ENCODE measurements at regions not wholly inside any gene's neighbourhood (a gene's known extent, or its start where the extent isn't known, plus 50 kb on each side); places are given as distances from the start of the nearest gene placed in this dataset.

DNA sequence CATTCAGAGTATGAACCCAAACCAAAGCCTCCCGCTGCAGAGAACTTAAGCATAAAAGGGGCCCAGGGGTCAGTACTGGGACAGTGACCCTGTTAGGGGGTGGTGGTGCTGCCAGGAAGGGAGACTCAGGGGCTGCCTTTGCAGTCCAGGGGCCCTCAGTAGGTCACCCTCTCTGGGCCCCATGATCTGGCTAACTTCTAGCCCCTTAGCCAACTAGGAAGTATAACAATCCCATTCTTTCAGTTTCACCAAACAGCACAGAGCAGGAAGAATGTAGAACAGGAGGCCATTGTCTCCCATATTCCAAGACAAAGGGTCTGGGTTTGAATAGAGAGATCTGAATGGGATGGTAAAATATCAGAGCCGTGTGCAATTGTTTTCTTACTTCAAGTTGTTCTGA is 378.6 kb upstream of the C16orf82 start:
- H3K9me3 ChIP-seq (replicated peaks; ENCODE audit: control insufficient read depth, insufficient read depth, low read length): no peaks in the 10 kb centered on the region
- intact Hi-C loops (cut with micrococcal nuclease; ENCODE audit: unreplicated experiment): no loop called here
- no peaks in the 10 kb centered on the region for H4K20me1 ChIP-seq (ENCODE audit: control insufficient read depth, insufficient read depth)
- no peak overlapping the region for H3K4me3 ChIP-seq
- no peaks in the 10 kb centered on the region; a peak in 1 of 4 replicates for H3K27me3 ChIP-seq (replicated peaks in 1 of 2; ENCODE audit: control insufficient read depth in 2 of 2, insufficient read depth in 2 of 2, low read length in 1 of 2)
- ChIA-PET SMC1A (ENCODE audit: uncharacterized antibody, unreplicated experiment) (no interaction called here), CTCF (no interaction called here), RAD21 (ENCODE audit: unreplicated experiment) (no interaction called here), POLR2A (no interaction called here)
- TF ChIP-seq CBFB (IDR thresholded peaks at IDR 0.05; ENCODE audit: low read depth) (no peak), STAT3 (IDR thresholded peaks at IDR 0.05; ENCODE audit: low read depth, low read length) (no peak), POLR2AphosphoS2 (IDR thresholded peaks at IDR 0.05; ENCODE audit: low read depth, low read length) (no peak), RAD21 (IDR thresholded peaks at IDR 0.05; ENCODE audit: insufficient read depth, low read depth, low read length) (no peak), RFX5 (IDR thresholded peaks at IDR 0.05; ENCODE audit: low read depth, low read length) (no peak), ZNF207 (IDR thresholded peaks at IDR 0.05; ENCODE audit: borderline replicate concordance) (no peak), NFYB (IDR thresholded peaks at IDR 0.05; ENCODE audit: insufficient read depth, low read depth, low read length) (no peak), SUZ12 (IDR thresholded peaks at IDR 0.05; ENCODE audit: unreplicated experiment) (no peak)
- TF ChIP-seq, protein P1, sequence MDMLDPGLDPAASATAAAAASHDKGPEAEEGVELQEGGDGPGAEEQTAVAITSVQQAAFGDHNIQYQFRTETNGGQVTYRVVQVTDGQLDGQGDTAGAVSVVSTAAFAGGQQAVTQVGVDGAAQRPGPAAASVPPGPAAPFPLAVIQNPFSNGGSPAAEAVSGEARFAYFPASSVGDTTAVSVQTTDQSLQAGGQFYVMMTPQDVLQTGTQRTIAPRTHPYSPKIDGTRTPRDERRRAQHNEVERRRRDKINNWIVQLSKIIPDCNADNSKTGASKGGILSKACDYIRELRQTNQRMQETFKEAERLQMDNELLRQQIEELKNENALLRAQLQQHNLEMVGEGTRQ (IDR thresholded peaks at IDR 0.05; ENCODE audit: borderline replicate concordance, low read depth, low read length): no peak
- TF ChIP-seq, protein P2, sequence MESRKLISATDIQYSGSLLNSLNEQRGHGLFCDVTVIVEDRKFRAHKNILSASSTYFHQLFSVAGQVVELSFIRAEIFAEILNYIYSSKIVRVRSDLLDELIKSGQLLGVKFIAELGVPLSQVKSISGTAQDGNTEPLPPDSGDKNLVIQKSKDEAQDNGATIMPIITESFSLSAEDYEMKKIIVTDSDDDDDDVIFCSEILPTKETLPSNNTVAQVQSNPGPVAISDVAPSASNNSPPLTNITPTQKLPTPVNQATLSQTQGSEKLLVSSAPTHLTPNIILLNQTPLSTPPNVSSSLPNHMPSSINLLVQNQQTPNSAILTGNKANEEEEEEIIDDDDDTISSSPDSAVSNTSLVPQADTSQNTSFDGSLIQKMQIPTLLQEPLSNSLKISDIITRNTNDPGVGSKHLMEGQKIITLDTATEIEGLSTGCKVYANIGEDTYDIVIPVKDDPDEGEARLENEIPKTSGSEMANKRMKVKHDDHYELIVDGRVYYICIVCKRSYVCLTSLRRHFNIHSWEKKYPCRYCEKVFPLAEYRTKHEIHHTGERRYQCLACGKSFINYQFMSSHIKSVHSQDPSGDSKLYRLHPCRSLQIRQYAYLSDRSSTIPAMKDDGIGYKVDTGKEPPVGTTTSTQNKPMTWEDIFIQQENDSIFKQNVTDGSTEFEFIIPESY (IDR thresholded peaks at IDR 0.05): no peak
- TF ChIP-seq, protein P3, sequence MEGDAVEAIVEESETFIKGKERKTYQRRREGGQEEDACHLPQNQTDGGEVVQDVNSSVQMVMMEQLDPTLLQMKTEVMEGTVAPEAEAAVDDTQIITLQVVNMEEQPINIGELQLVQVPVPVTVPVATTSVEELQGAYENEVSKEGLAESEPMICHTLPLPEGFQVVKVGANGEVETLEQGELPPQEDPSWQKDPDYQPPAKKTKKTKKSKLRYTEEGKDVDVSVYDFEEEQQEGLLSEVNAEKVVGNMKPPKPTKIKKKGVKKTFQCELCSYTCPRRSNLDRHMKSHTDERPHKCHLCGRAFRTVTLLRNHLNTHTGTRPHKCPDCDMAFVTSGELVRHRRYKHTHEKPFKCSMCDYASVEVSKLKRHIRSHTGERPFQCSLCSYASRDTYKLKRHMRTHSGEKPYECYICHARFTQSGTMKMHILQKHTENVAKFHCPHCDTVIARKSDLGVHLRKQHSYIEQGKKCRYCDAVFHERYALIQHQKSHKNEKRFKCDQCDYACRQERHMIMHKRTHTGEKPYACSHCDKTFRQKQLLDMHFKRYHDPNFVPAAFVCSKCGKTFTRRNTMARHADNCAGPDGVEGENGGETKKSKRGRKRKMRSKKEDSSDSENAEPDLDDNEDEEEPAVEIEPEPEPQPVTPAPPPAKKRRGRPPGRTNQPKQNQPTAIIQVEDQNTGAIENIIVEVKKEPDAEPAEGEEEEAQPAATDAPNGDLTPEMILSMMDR (IDR thresholded peaks at IDR 0.05 in 2 of 3, conservative IDR thresholded peaks at IDR 0.05 in 1 of 3; ENCODE audit: control insufficient read depth in 2 of 3, extremely low read depth in 1 of 3, insufficient read depth in 1 of 3, low read depth in 3 of 3, low read length in 3 of 3): no peak
- FAIRE-seq (no peak), DNase-seq (ENCODE audit: low read depth, low spot score) (no peak), ATAC-seq (no peak)
- no peaks in the 10 kb centered on the region for H3K4me1 ChIP-seq (ENCODE audit: control insufficient read depth, insufficient read depth, low read length)
- no peak overlapping the region for H3K4me2 ChIP-seq (ENCODE audit: control insufficient read depth, insufficient read depth)
- no peak overlapping the region for H2AFZ ChIP-seq (ENCODE audit: control insufficient read depth, low read depth, low read length)
- no peak overlapping the region for H3K27ac ChIP-seq (ENCODE audit: control insufficient read depth, insufficient read depth)
- WGBS (ENCODE audit: insufficient coverage, insufficient replicate concordance, low lambda C conversion rate, missing lambda C conversion rate): 21% methylated on average over 2 of the region's 2 CpGs
- in situ Hi-C loops (cut with MboI): no loop called here
- H3K79me2 ChIP-seq (ENCODE audit: control insufficient read depth, insufficient read depth, low read length): no peaks in the 10 kb centered on the region
- no peaks in the 10 kb centered on the region for H3K36me3 ChIP-seq (ENCODE audit: control insufficient read depth in 2 of 2, insufficient read depth in 2 of 2, low read length in 1 of 2)
- H3K9ac ChIP-seq (ENCODE audit: control insufficient read depth, insufficient read depth, low read length): no peak overlapping the region
- BruUV-seq (replicated peaks): no TSS peak

Measured in GM12878 (cell line).